ENCODE measurements at regions not wholly inside any gene's neighbourhood (a gene's known extent, or its start where the extent isn't known, plus 50 kb on each side); places are given as distances from the start of the nearest gene placed in this dataset.

DNA sequence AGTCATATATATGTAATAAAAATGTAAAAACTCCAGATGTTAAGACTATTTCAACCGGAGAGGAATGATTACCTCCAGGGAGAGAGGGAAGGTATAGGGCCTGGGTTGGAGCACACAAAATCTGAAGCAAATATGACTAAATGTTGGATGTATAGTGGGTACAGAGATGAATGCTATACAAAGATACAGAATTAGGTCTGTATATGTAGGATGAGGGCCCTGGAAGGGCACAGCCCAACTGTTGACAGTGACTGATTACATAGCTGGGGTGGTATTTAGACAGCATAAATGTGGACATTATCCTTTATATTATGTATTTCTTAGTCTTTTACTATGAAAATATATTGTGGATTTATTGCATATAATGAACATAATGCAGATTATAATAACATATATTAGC, 94.4 kb upstream of the SPATA12 start:
- TF ChIP-seq, protein P1, sequence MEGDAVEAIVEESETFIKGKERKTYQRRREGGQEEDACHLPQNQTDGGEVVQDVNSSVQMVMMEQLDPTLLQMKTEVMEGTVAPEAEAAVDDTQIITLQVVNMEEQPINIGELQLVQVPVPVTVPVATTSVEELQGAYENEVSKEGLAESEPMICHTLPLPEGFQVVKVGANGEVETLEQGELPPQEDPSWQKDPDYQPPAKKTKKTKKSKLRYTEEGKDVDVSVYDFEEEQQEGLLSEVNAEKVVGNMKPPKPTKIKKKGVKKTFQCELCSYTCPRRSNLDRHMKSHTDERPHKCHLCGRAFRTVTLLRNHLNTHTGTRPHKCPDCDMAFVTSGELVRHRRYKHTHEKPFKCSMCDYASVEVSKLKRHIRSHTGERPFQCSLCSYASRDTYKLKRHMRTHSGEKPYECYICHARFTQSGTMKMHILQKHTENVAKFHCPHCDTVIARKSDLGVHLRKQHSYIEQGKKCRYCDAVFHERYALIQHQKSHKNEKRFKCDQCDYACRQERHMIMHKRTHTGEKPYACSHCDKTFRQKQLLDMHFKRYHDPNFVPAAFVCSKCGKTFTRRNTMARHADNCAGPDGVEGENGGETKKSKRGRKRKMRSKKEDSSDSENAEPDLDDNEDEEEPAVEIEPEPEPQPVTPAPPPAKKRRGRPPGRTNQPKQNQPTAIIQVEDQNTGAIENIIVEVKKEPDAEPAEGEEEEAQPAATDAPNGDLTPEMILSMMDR (IDR thresholded peaks at IDR 0.05; ENCODE audit: low read length): no peak
- no peak for TF ChIP-seq EZH2phosphoT487 (IDR thresholded peaks at IDR 0.05; ENCODE audit: low read length)

Measured in MM.1S (cell line).